ENCODE measurements at regions not wholly inside any gene's neighbourhood (a gene's known extent, or its start where the extent isn't known, plus 50 kb on each side); places are given as distances from the start of the nearest gene placed in this dataset.

DNA sequence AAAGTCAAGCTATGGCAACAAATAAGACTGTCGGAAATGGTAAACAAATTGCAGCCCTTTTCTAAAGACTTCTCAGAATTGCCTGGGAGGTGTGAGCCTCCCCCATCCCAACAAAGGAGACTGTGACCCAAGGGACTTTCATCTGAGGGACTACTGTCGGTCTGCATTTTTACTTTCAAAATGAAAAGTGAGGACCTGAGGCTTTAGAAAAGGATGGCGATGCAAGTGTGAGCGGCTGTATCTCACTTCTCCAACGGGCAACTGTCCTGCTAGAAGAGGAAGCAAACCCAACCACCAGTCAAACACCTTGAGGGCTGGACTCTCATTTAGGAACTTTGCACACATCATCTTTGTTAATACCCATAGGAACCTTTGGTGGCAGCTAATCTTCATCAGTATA, 62.6 kb upstream of the CLNK start:
- no peaks in the 10 kb centered on the region for H3K36me3 ChIP-seq (ENCODE audit: insufficient read depth, low read length, poor library complexity, severe bottlenecking)
- no peak overlapping the region for H3K27ac ChIP-seq (ENCODE audit: low read depth, low read length, poor library complexity, severe bottlenecking)
- DNase-seq (ENCODE audit: low spot score): no peak
- BruUV-seq (replicated peaks): no TSS peak
- intact Hi-C loops (cut with micrococcal nuclease; ENCODE audit: unreplicated experiment): no loop called here
- ChIA-PET CTCF (no interaction called here), POLR2A (ENCODE audit: low non-redundant PET) (no interaction called here)
- no peak overlapping the region for H3K4me3 ChIP-seq (ENCODE audit: low read depth, low read length, poor library complexity, severe bottlenecking)
- no peaks in the 10 kb centered on the region for H3K4me1 ChIP-seq (ENCODE audit: insufficient read depth, low read length, poor library complexity, severe bottlenecking)
- H3K27me3 ChIP-seq (replicated peaks; ENCODE audit: insufficient read depth, low read depth, low read length, poor library complexity): no peaks in the 10 kb centered on the region
- H3K9me3 ChIP-seq (ENCODE audit: low read depth, low read length, poor library complexity, severe bottlenecking): peaks cover 23% of the 10 kb centered on the region
- TF ChIP-seq CTCF (conservative IDR thresholded peaks at IDR 0.05; ENCODE audit: low read depth, low read length): no peak
- TF ChIP-seq EZH2 (IDR thresholded peaks at IDR 0.05; ENCODE audit: borderline replicate concordance, low read depth, low read length, poor library complexity, severe bottlenecking): no peak

DNA sequence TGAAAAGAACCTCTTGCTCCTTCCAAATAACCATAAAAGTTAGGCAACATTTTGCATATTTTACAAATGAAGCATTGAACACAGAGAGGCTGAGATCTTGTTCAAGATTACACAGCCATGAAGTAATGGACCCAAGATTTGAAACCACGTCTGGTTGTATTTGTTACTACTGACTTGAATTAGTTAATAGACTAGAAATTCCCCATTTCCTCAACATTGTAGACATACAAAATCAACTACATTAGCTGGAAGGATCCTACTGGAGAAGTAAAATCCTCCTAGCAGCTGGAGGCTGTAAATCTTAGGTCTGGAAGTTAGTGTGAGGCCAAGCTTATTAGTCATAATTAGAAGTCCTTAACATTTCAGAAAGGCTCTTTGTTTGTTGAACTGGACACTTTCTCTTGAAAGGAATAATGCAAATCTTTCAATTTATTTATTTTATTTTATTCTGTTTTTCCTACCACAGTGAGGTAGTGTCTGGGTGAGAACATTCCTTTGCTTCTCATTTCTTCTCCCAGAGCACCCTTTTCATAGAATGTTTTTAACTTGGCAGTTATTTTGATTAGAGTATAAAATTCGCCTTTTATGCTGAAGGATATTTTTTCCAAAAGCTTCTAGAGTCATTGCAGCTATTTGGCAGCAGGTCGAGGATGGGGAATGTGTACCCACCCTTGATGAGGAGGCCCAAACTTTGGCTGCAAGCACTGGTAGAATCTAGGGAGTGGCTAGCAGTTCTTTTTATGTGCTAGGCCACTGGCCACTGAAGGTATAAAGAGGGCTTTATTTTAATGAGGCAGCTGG, 62.0 kb upstream of the CLNK start:
- intact Hi-C loops (cut with micrococcal nuclease; ENCODE audit: unreplicated experiment): no loop called here
- Histone ChIP-seq H3K4me3 (ENCODE audit: low read depth, low read length, poor library complexity, severe bottlenecking) (no peak overlapping the region), H3K36me3 (ENCODE audit: insufficient read depth, low read length, poor library complexity, severe bottlenecking) (no peaks in the 10 kb centered on the region), H3K4me1 (ENCODE audit: insufficient read depth, low read length, poor library complexity, severe bottlenecking) (no peaks in the 10 kb centered on the region), H3K27me3 (replicated peaks; ENCODE audit: insufficient read depth, low read depth, low read length, poor library complexity) (no peaks in the 10 kb centered on the region), H3K27ac (ENCODE audit: low read depth, low read length, poor library complexity, severe bottlenecking) (no peak overlapping the region), H3K9me3 (ENCODE audit: low read depth, low read length, poor library complexity, severe bottlenecking) (peaks cover 23% of the 10 kb centered on the region)
- POLR2A ChIA-PET (ENCODE audit: low non-redundant PET): no interaction called here
- BruUV-seq (replicated peaks): no TSS peak
- CTCF ChIA-PET: no interaction called here
- DNase-seq (ENCODE audit: low spot score): no peak
- TF ChIP-seq CTCF (conservative IDR thresholded peaks at IDR 0.05; ENCODE audit: low read depth, low read length) (no peak), EZH2 (IDR thresholded peaks at IDR 0.05; ENCODE audit: borderline replicate concordance, low read depth, low read length, poor library complexity, severe bottlenecking) (no peak)

DNA sequence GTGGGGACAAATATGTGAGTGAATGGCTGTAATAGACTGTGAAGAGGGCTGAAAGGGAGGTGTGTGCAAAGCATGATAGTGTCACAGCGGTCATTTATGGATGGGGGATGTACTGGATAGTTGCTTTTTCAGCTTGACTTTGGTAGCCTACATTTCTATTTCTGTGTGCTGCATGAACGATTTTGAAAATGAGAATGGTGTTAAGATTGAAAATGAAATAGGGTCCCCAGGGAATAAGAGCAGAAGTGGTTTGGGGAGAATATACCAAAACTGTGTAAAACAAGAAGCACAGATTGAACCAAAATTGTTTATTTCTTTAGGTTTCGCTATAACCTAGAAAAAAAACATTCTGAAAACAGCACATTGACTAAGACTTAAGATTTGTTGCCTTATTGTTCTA, 58.8 kb upstream of the CLNK start:
- POLR2A ChIA-PET (ENCODE audit: low non-redundant PET): no interaction called here
- H3K27me3 ChIP-seq (replicated peaks; ENCODE audit: insufficient read depth, low read depth, low read length, poor library complexity): no peaks in the 10 kb centered on the region
- no peak overlapping the region for H3K27ac ChIP-seq (ENCODE audit: low read depth, low read length, poor library complexity, severe bottlenecking)
- TF ChIP-seq EZH2 (IDR thresholded peaks at IDR 0.05; ENCODE audit: borderline replicate concordance, low read depth, low read length, poor library complexity, severe bottlenecking): no peak
- no peak for TF ChIP-seq CTCF (conservative IDR thresholded peaks at IDR 0.05; ENCODE audit: low read depth, low read length)
- H3K4me1 ChIP-seq (ENCODE audit: insufficient read depth, low read length, poor library complexity, severe bottlenecking): no peaks in the 10 kb centered on the region
- H3K9me3 ChIP-seq (ENCODE audit: low read depth, low read length, poor library complexity, severe bottlenecking): peaks cover 22% of the 10 kb centered on the region
- DNase-seq (ENCODE audit: low spot score): no peak
- no peak overlapping the region for H3K4me3 ChIP-seq (ENCODE audit: low read depth, low read length, poor library complexity, severe bottlenecking)
- no peaks in the 10 kb centered on the region for H3K36me3 ChIP-seq (ENCODE audit: insufficient read depth, low read length, poor library complexity, severe bottlenecking)
- CTCF ChIA-PET: no interaction called here
- BruUV-seq (replicated peaks): no TSS peak
- intact Hi-C loops (cut with micrococcal nuclease; ENCODE audit: unreplicated experiment): no loop called here

Measured in A673 (cell line).